ENCODE measurements at regions not wholly inside any gene's neighbourhood (a gene's known extent, or its start where the extent isn't known, plus 50 kb on each side); places are given as distances from the start of the nearest gene placed in this dataset.
"Not testable (repeated sequence)": the region's sequence is repeated elsewhere in the genome, so short reads cannot be mapped to it uniquely, and the experiment has no call there.

DNA sequence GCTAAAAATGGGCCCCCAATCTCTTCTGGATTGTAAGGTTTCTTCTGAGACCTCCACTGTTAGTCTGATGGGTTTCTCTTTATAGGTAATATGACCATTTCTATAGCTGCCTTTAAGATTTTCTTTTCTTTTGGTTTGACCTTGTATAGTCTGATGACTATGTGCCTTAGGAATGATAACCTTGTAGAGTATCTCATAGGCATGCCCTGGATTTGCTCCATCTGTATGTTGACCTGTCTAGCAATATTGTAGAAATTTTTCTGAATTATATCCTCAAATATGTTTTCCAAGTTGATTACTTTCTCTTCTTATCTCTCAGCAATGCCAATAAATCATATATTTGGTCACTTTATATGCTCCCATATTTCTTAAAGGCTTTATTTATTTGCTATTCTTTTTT lies 1403.8 kb upstream of the GOT2 start:
- H3K4me1 Mint-ChIP-seq (ENCODE audit: low read depth): no peaks in the 10 kb centered on the region
- H3K4me3 Mint-ChIP-seq: no peak overlapping the region
- no peak overlapping the region for H3K27ac Mint-ChIP-seq
- no peaks in the 10 kb centered on the region for H3K36me3 Mint-ChIP-seq (ENCODE audit: low read depth)
- peaks cover 18% of the 10 kb centered on the region for H3K9me3 Mint-ChIP-seq
- H3K27me3 Mint-ChIP-seq: no peaks in the 10 kb centered on the region

- H3K36me3 Mint-ChIP-seq (ENCODE audit: low read depth): no peaks in the 10 kb centered on the region
- no peaks in the 10 kb centered on the region for H3K4me1 Mint-ChIP-seq (ENCODE audit: low read depth)
- H3K27ac Mint-ChIP-seq: no peak overlapping the region
- peaks cover 3% of the 10 kb centered on the region for H3K9me3 Mint-ChIP-seq
- no peaks in the 10 kb centered on the region for H3K27me3 Mint-ChIP-seq
- H3K4me3 Mint-ChIP-seq: no peak overlapping the region
Observed at GRCh38 chr16:60127196-60127595, 1393.1 kb upstream of the GOT2 start.

DNA sequence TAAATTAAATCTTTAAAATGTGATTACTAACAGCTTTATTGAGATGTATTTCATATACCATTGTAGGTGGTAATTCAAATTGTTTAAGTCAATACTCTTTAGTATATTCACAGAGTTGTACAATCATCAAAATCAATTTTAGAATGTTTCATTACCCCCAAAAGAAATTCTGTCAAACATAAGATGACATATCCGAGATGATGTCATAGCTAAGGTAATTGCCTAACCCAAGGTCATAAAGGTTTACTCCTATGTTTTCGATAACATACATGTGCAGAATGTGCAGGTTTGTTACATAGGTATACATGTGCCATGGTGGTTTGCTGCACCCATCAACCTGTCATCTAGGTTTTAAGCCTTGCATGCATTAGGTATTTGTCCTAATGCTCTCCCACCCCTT lies 1392.0 kb upstream of the GOT2 start:
- not testable (repeated sequence) for H3K9me3 Mint-ChIP-seq; H3K27ac Mint-ChIP-seq; H3K4me1 Mint-ChIP-seq (ENCODE audit: low read depth); H3K27me3 Mint-ChIP-seq; H3K36me3 Mint-ChIP-seq (ENCODE audit: low read depth); H3K4me3 Mint-ChIP-seq

DNA sequence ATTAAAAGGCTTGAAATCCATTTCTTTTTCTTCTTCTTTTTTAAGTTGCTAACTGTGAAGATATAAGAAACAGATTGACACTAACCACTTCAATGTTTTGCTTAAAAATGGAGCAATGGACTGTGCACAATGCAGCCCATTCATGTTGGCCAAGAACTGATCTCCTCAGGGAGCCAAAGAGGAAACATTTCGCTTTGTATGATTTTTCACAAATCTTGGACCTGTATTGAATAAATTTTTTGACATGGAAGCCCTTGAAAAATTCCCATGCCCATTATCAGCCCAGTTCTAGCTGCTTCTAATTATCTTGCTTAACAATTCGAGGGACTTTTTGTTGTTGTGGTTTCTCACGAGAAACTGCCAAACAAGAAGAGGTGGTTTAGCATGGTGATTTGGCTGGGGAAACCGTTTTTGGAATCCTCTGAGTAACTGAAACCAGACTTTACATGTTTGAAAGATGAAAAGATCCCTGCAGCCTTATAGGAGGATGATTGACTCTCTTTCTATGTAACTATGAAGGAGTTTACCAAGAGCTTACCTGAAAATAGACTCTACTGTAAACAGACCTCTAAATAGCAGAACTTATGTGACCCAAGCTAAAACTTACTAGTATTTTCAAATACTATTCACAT lies 1389.4 kb upstream of the GOT2 start:
- Mint-ChIP-seq H3K4me3 (no peak overlapping the region), H3K27me3 (no peaks in the 10 kb centered on the region), H3K4me1 (ENCODE audit: low read depth) (no peaks in the 10 kb centered on the region), H3K36me3 (ENCODE audit: low read depth) (no peaks in the 10 kb centered on the region), H3K9me3 (peaks cover 11% of the 10 kb centered on the region), H3K27ac (no peak overlapping the region)

GRCh38 chr16:60120586-60120985 lies 1386.5 kb upstream of the GOT2 start:
- no peaks in the 10 kb centered on the region for H3K4me1 Mint-ChIP-seq (ENCODE audit: low read depth)
- H3K36me3 Mint-ChIP-seq (ENCODE audit: low read depth): no peaks in the 10 kb centered on the region
- no peak overlapping the region for H3K27ac Mint-ChIP-seq
- H3K4me3 Mint-ChIP-seq: no peak overlapping the region
- no peaks in the 10 kb centered on the region for H3K27me3 Mint-ChIP-seq
- peaks cover 11% of the 10 kb centered on the region for H3K9me3 Mint-ChIP-seq

DNA sequence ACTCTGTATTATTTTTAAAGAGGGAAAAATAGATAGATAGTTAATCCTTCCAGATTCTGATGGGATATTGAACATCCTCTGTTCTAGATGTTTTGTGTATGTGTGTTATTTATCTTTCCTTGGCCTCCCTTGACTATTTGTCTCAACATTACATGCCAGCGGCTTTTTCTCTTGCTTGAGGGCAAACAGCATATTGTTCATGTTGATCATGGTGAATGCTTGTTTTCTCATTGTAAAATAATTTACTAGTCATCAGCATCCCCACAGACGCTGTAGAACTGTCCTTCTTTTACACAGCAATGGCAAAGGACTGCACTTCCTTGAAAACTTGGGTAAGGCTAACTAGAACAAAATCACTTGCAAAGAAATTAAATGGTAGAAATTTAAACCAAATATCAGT lies 1376.4 kb upstream of the GOT2 start:
- H3K27me3 Mint-ChIP-seq: no peaks in the 10 kb centered on the region
- no peaks in the 10 kb centered on the region for H3K4me1 Mint-ChIP-seq (ENCODE audit: low read depth)
- no peak overlapping the region for H3K4me3 Mint-ChIP-seq
- peaks cover 6% of the 10 kb centered on the region for H3K9me3 Mint-ChIP-seq
- no peak overlapping the region for H3K27ac Mint-ChIP-seq
- no peaks in the 10 kb centered on the region for H3K36me3 Mint-ChIP-seq (ENCODE audit: low read depth)

DNA sequence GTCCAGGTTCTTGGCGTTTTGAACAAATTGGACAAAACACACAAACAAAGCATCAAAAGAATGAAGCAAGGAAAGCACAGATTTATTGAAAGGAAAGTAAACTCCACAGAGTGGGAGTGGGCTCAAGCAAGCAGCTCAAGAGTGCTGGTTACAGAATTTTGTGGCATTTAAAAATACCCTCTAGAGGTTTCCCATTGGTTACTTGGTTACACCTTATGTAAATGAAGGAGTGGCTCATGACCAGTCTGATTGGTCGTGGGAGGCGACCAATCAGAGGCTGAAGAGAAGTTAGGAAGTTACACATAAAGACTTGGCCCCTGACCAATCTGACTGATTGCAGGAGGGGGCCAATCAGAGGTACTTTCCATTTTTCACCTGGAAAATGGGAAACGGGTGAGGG lies 1373.8 kb upstream of the GOT2 start:
- Mint-ChIP-seq H3K36me3 (ENCODE audit: low read depth) (no peaks in the 10 kb centered on the region), H3K9me3 (peaks cover 9% of the 10 kb centered on the region), H3K27me3 (no peaks in the 10 kb centered on the region), H3K4me1 (ENCODE audit: low read depth) (no peaks in the 10 kb centered on the region), H3K27ac (no peak overlapping the region), H3K4me3 (no peak overlapping the region)

DNA sequence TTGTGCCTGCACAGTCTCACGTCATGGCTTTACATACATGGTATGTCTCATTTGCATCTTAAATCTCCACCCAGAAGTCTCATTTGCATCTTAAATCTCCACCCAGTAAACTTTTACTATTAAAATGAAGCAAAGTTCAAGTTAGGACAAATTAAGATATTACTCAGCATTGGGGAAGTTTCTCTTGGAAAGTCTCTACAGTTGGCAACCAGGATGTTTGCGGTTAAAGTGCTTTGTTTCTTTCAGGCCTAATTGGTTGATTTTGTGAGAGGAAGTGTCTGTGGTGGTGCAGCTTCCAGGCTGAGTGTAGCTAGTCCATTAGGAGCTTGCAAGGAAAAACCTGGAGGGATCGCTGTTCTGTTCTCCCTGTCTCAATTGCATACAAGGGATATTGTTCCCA lies 1373.3 kb upstream of the GOT2 start:
- Mint-ChIP-seq H3K4me3 (no peak overlapping the region), H3K4me1 (ENCODE audit: low read depth) (no peaks in the 10 kb centered on the region), H3K36me3 (ENCODE audit: low read depth) (no peaks in the 10 kb centered on the region), H3K9me3 (peaks cover 9% of the 10 kb centered on the region), H3K27ac (no peak overlapping the region), H3K27me3 (no peaks in the 10 kb centered on the region)

- H3K27ac Mint-ChIP-seq: no peak overlapping the region
- H3K4me3 Mint-ChIP-seq: no peak overlapping the region
- no peaks in the 10 kb centered on the region for H3K27me3 Mint-ChIP-seq
- H3K4me1 Mint-ChIP-seq (ENCODE audit: low read depth): no peaks in the 10 kb centered on the region
- H3K9me3 Mint-ChIP-seq: peaks cover 37% of the 10 kb centered on the region
- H3K36me3 Mint-ChIP-seq (ENCODE audit: low read depth): no peaks in the 10 kb centered on the region
Observed at GRCh38 chr16:60100371-60100770, 1366.3 kb upstream of the GOT2 start.

DNA sequence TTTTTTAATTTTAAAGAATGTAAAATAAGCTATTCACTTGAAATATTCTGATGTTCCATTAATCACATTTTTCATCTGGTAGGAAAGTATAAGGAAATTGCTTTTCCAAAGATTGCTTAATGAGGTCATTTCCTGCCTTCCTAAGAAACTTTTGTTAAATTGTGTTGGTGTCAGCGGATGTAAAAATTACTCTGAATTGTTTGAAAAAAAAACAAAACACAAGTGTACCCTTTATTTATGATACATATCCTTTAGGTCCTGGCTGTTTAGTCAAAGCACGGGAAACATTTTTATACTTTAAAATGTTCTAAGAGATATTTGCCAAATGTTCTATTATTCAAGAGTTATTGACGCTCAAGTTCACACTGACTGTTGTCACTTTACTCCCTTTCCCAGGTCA lies 1357.4 kb upstream of the GOT2 start:
- H3K27ac Mint-ChIP-seq: no peak overlapping the region
- H3K27me3 Mint-ChIP-seq: no peaks in the 10 kb centered on the region
- H3K4me1 Mint-ChIP-seq (ENCODE audit: low read depth): no peaks in the 10 kb centered on the region
- no peak overlapping the region for H3K4me3 Mint-ChIP-seq
- no peaks in the 10 kb centered on the region for H3K36me3 Mint-ChIP-seq (ENCODE audit: low read depth)
- H3K9me3 Mint-ChIP-seq: peaks cover 15% of the 10 kb centered on the region

- no peak overlapping the region for H3K27ac Mint-ChIP-seq
- H3K36me3 Mint-ChIP-seq (ENCODE audit: low read depth): no peaks in the 10 kb centered on the region
- peaks cover 14% of the 10 kb centered on the region for H3K9me3 Mint-ChIP-seq
- no peaks in the 10 kb centered on the region for H3K4me1 Mint-ChIP-seq (ENCODE audit: low read depth)
- no peak overlapping the region for H3K4me3 Mint-ChIP-seq
- no peaks in the 10 kb centered on the region for H3K27me3 Mint-ChIP-seq
Observed at GRCh38 chr16:60091071-60091470, 1357.0 kb upstream of the GOT2 start.

- Mint-ChIP-seq H3K4me3 (no peak overlapping the region), H3K27ac (no peak overlapping the region), H3K4me1 (ENCODE audit: low read depth) (no peaks in the 10 kb centered on the region)
Observed at GRCh38 chr16:60087530-60087929, 1353.4 kb upstream of the GOT2 start.

DNA sequence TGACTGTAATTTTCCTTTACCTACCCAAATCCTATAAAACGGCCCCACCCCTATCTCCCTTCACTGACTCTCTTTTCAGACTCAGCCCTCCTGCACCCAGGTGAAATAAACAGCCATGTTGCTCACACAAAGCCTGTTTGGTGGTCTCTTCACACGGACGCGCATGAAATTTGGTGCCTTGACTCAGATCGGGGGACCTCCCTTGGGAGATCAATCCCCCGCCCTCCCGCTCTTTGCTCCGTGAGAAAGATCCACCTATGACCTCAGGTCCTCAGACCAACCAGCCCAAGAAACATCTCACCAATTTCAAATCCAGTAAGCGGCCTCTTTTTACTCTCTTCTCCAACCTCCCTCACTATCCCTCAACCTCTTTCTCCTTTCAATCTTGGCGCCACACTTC lies 1344.7 kb upstream of the GOT2 start:
- not testable (repeated sequence) for H3K27ac Mint-ChIP-seq; H3K4me1 Mint-ChIP-seq (ENCODE audit: low read depth); H3K4me3 Mint-ChIP-seq; H3K36me3 Mint-ChIP-seq (ENCODE audit: low read depth); H3K27me3 Mint-ChIP-seq
- H3K9me3 Mint-ChIP-seq: peaks cover 15% of the 10 kb centered on the region

More at GRCh38 chr16:60087530-60087929, 1353.4 kb upstream of the GOT2 start:
- Mint-ChIP-seq H3K36me3 (ENCODE audit: low read depth) (no peaks in the 10 kb centered on the region), H3K9me3 (peaks cover 14% of the 10 kb centered on the region), H3K27me3 (no peaks in the 10 kb centered on the region)

DNA sequence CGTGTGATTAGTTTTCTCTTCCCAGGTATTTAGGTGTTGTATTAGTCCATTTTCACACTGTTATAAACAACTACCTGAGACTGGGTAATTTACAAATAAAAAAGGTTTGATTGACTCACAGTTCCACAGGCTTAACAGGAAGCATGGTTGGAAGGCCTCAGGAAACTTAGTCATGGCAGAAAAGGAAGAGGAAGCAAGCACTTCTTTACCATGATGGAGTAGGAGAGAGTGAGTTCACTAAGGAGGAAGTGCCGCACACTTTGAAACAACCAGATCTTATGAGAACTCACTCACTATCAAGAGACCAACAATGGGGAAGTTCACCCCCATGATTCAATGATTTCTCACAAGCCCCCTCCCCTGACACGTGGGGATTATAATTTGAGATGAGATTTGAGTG lies 1343.7 kb upstream of the GOT2 start:
- Mint-ChIP-seq H3K4me1 (ENCODE audit: low read depth) (no peaks in the 10 kb centered on the region), H3K4me3 (no peak overlapping the region), H3K36me3 (ENCODE audit: low read depth) (no peaks in the 10 kb centered on the region), H3K27ac (no peak overlapping the region), H3K9me3 (peaks cover 15% of the 10 kb centered on the region), H3K27me3 (no peaks in the 10 kb centered on the region)

DNA sequence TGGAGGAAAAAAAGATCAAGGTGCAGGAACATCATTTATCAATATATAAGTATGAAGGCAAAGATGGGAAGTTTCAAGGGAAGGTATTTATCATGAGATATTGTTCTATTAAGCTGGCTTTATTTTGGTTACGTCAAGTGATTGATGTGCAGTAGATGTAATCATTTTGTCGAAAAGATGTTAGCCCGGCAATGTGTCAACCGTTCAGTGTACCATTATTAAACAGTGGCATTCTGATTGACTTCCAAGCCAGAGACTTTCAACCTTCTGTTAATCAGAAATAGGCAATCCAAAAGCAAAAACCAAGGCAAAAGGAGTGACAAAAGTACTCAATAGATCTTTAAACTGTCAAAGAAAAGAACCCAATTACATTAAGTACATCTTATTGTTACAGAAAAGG lies 1340.3 kb upstream of the GOT2 start:
- Mint-ChIP-seq H3K9me3 (peaks cover 10% of the 10 kb centered on the region), H3K4me1 (ENCODE audit: low read depth) (no peaks in the 10 kb centered on the region), H3K27me3 (no peaks in the 10 kb centered on the region), H3K4me3 (no peak overlapping the region), H3K36me3 (ENCODE audit: low read depth) (no peaks in the 10 kb centered on the region), H3K27ac (no peak overlapping the region)

- H3K27ac Mint-ChIP-seq: no peak overlapping the region
- no peaks in the 10 kb centered on the region for H3K27me3 Mint-ChIP-seq
- no peak overlapping the region for H3K4me3 Mint-ChIP-seq
- no peaks in the 10 kb centered on the region for H3K36me3 Mint-ChIP-seq (ENCODE audit: low read depth)
- H3K4me1 Mint-ChIP-seq (ENCODE audit: low read depth): no peaks in the 10 kb centered on the region
- H3K9me3 Mint-ChIP-seq: peaks cover 16% of the 10 kb centered on the region
Observed at GRCh38 chr16:60073376-60073775, 1339.3 kb upstream of the GOT2 start.
